ENCODE measurements at regions not wholly inside any gene's neighbourhood (a gene's known extent, or its start where the extent isn't known, plus 50 kb on each side); places are given as distances from the start of the nearest gene placed in this dataset.

GRCh38 chr9:117835798-117836197 is 131.6 kb downstream of the TLR4 start:
- TF ChIP-seq CTCF (conservative IDR thresholded peaks at IDR 0.05 in 1 of 2, IDR thresholded peaks at IDR 0.05 in 1 of 2; ENCODE audit: low read depth in 1 of 2, low read length in 2 of 2), result no peak
- no peak for TF ChIP-seq EZH2 (IDR thresholded peaks at IDR 0.05; ENCODE audit: low read length, missing control alignments)
